HG02852 (cell line): ENCODE measurements at regions not wholly inside any gene's neighbourhood (a gene's known extent, or its start where the extent isn't known, plus 50 kb on each side); places are given as distances from the start of the nearest gene placed in this dataset.

Source experiments
- ATAC-seq: cut with Tn5 transposase; IDR thresholded peaks from one replicate; pipeline ENCODE4 v1.9.1; 2021; ENCODE audit warnings: mild to moderate bottlenecking, moderate library complexity; ENCODE audit not compliant: unreplicated experiment

- peak; percentile 41 for ATAC-seq
Observed at GRCh38 chr2:194253528-194254259, 1403.3 kb upstream of the SLC39A10 start.

DNA sequence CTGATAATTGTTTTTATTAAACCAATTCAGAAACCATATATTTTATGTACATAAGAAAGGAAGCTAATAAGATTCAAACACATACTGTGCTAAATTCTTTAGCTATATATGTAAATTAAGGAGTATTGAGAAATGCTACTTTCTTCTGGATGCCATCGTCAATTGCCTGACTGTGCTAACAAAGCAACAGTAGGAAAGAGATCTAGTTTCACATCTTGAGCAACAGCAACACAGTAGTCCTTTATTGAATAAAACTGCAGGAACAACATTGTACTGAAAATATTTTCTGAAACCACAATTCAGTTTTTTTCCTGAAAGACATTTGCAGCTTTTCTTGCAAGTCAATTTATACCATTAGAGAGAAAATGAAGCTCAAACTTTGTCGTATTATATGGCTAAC, 1404.9 kb upstream of the SLC39A10 start:
- ATAC-seq: no peak

DNA sequence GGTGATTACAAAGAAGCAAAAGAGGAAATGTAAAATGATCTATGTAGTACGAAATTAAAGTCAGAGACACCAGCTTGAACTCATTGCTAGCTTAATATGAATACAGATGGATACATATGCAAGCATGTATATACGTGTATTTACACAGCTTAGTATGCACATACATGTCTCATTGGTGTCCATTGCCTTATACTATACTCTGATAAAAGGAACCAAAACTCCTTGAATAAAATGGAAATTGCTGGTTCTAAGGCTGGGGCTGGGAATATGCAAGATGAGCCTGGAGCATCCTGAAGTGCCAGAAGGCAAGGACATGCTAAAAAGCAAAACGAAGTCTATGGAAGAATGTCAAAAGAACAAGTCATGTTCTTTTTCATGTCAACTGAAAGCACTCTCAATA, 1424.4 kb upstream of the SLC39A10 start:
- no peak for ATAC-seq

DNA sequence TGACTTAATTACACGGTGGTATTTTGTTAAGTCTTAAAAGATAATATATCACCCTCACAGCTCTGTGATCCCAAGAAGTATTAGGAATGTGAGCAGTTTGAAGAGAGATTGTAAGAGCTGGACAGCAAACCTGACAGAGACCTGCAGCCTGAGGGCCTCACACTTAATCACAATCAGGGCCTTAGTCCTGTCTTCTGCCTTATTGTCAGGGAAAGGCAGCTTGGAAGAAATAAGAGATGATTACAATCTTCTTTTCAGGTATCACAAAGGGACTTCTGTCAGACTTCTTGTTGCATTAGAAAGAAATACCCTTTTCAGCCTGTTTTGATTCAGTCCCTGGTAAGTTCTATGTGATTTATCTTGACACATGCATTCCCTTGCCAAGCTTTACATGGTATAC, 1433.8 kb upstream of the SLC39A10 start:
- ATAC-seq: no peak

GRCh38 chr2:194214192-194214591, 1442.8 kb upstream of the SLC39A10 start:
- ATAC-seq: no peak

- no peak for ATAC-seq
Observed at GRCh38 chr2:194205568-194206227, 1451.3 kb upstream of the SLC39A10 start.

GRCh38 chr2:194203898-194204297, 1453.1 kb upstream of the SLC39A10 start:
- ATAC-seq: no peak

DNA sequence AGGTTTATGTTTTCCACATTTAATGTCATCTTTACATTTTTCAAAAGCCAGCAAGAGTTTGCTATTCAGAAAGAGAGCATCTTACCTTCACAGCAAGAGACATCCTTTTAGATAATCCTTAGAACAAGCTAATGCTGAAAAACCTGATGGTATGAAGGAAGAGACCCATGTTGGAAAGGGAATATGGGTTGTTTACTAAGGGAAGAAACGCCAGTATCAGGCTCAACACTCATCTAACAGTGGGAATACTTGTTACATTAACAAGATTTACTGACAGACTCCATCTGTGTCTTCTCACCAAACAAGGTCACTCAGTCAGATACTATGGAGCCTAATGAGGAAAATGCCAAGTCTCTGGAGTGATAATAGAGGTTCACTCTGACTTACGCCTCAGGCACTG, 1474.1 kb upstream of the SLC39A10 start:
- no peak for ATAC-seq

DNA sequence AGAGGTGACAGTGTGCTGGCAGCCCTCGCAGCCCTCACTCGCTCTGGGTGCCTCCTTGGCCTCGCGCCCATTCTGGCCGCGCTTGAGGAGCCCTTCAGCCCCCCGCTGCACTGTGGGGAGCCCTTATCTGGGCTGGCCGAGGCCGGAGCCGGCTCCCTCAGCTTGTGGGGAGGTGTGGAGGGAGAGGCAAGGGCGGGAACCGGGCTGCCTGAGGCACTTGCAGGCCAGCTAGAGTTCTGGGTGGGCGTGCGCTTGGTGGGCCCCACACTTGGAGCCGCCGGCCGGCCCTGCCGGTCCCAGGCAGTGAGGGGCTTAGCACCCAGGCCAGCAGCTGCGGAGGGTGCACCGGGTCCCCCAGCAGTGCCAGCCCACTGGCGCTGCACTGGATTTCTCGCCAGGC, 1480.9 kb upstream of the SLC39A10 start:
- ATAC-seq: no peak

GRCh38 chr2:194166818-194167217, 1490.2 kb upstream of the SLC39A10 start:
- ATAC-seq: peak; percentile 90

DNA sequence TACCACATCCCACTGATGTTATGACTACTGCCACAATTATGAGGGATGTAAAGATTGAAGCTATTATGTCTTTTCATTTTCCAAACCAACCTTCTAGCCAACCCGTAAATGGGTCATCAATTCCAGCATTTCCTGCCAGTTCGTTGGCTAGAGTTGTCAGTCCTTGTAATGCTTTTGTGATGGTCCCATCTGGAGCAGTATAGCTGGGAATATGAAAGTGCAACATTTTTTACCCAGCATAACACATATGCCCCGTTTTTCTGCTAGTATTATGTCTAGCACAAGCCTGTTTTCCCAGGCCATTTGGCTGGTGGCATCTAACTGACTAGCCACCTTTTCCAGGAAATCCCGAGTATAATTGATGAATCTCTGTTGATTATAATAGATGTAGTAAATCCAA, 1501.6 kb upstream of the SLC39A10 start:
- no peak for ATAC-seq

GRCh38 chr2:194151231-194151630, 1505.8 kb upstream of the SLC39A10 start:
- no peak for ATAC-seq

- no peak for ATAC-seq
Observed at GRCh38 chr2:194135463-194135862, 1521.6 kb upstream of the SLC39A10 start.

- ATAC-seq: no peak
Observed at GRCh38 chr2:194128810-194129209, 1528.2 kb upstream of the SLC39A10 start.

GRCh38 chr2:194126418-194126817, 1530.6 kb upstream of the SLC39A10 start:
- ATAC-seq: no peak

DNA sequence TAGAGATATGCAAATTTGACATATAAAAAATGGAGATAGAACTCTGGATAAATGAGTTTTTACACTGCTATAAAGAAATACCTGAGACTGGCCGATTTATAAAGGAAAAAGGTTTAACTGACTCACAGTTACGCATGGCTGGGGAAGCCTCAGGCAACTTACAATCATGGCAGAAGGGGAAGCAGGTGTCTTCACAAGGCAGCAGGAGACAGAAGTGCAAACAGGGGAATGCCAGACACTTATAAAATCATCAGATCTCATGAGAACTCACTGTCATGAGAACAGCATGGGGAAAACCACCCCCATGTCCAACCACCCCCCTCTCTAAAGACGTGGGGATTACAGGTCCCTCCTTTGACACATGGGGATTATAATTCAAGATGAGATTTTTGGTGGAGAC, 1540.2 kb upstream of the SLC39A10 start:
- ATAC-seq: no peak

GRCh38 chr2:194105358-194105757, 1551.7 kb upstream of the SLC39A10 start:
- no peak for ATAC-seq

DNA sequence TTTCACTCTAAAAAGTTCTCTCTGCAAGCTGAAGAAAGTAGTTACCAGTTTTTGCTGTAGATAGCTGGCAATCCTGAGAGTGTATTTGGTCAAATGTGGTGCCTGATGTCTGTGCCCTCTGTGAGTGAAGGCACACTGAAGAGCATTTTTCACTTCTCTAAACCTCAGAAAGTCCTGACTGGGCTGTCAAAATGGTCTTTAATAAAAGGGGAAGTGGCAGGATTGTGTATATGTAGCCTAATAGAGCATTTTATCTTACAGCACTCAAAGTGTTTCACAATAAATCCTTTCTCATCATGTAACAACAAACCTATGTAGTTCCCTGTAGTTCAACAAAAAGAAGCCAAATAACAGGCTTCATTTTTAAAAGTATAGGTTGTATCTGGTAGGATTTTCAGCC, 1552.3 kb upstream of the SLC39A10 start:
- peak; percentile 93 for ATAC-seq

GRCh38 chr2:194103941-194104659, 1552.9 kb upstream of the SLC39A10 start:
- peak; percentile 8 for ATAC-seq

- no peak for ATAC-seq
Observed at GRCh38 chr2:194102546-194102945, 1554.5 kb upstream of the SLC39A10 start.

DNA sequence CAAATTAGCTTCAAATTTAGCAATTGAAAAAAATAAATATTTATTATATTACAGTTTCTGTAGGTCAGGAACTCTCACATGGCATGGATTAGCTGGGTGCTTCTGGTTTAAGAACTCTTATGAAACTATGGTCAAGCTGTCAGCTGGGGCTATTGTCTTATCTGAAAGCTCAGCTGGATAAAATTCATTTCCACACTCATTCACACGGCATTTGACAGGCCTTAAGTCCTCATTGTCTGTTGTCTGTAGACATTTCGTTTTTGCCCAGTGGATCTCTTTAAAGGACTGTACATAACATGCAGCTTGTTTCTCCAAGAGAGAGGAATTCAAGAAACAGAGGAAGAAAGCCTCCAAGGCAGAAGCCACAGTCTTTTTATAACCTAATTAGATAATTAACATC, 1556.8 kb upstream of the SLC39A10 start:
- no peak for ATAC-seq

- ATAC-seq: no peak
Observed at GRCh38 chr2:194096402-194096801, 1560.6 kb upstream of the SLC39A10 start.
